ENCODE measurements at regions not wholly inside any gene's neighbourhood (a gene's known extent, or its start where the extent isn't known, plus 50 kb on each side); places are given as distances from the start of the nearest gene placed in this dataset.
"Not testable (repeated sequence)": the region's sequence is repeated elsewhere in the genome, so short reads cannot be mapped to it uniquely, and the experiment has no call there.

- no peak for ATAC-seq
- Histone ChIP-seq H3K36me3 (no peaks in the 10 kb centered on the region), H3K4me3 (no peak overlapping the region), H3K27me3 (peaks cover 3% of the 10 kb centered on the region), H3K27ac (no peak overlapping the region), H3K9me3 (no peaks in the 10 kb centered on the region), H3K4me1 (no peaks in the 10 kb centered on the region)
- WGBS, 2 donors (ENCODE audit: low coverage in 1 of 2) = 55 to 68% methylated on average over 4 of the region's 4 CpGs
- no peak for TF ChIP-seq POLR2AphosphoS5 (IDR thresholded peaks at IDR 0.05)
Observed at GRCh38 chr6:101120747-101121146, 239.6 kb upstream of the ASCC3 start.

- 63% methylated on average over 3 of the region's 3 CpGs for WGBS, 2 donors (ENCODE audit: low coverage in 1 of 2)
- TF ChIP-seq CTCF (IDR thresholded peaks at IDR 0.05) = no peak
- TF ChIP-seq POLR2AphosphoS5 (IDR thresholded peaks at IDR 0.05) = no peak
- TF ChIP-seq POLR2A (IDR thresholded peaks at IDR 0.05) = no peak
- no peak for TF ChIP-seq EP300 (IDR thresholded peaks at IDR 0.05)
- Histone ChIP-seq H3K4me1 (no peaks in the 10 kb centered on the region), H3K27me3 (no peaks in the 10 kb centered on the region), H3K4me3 (no peak overlapping the region), H3K9me3 (no peaks in the 10 kb centered on the region), H3K27ac (no peak overlapping the region), H3K36me3 (no peaks in the 10 kb centered on the region)
- ATAC-seq = no peak
Observed at GRCh38 chr6:101125380-101125971, 244.3 kb upstream of the ASCC3 start.

- Histone ChIP-seq H3K4me3 (no peak overlapping the region), H3K4me1 (no peaks in the 10 kb centered on the region), H3K27ac (no peak overlapping the region), H3K9me3 (no peaks in the 10 kb centered on the region), H3K36me3 (no peaks in the 10 kb centered on the region), H3K27me3 (no peaks in the 10 kb centered on the region)
- TF ChIP-seq EP300 (IDR thresholded peaks at IDR 0.05) = no peak
- no peak for TF ChIP-seq CTCF (IDR thresholded peaks at IDR 0.05)
- no peak for TF ChIP-seq POLR2A (IDR thresholded peaks at IDR 0.05)
- TF ChIP-seq POLR2AphosphoS5 (IDR thresholded peaks at IDR 0.05) = no peak
- WGBS, 2 donors (ENCODE audit: low coverage in 1 of 2) = 55 to 68% methylated on average over 3 of the region's 3 CpGs
- no peak for ATAC-seq
Observed at GRCh38 chr6:101126501-101126900, 245.4 kb upstream of the ASCC3 start.

- H3K27me3 ChIP-seq = no peaks in the 10 kb centered on the region
- H3K4me3 ChIP-seq = no peak overlapping the region
- H3K27ac ChIP-seq = no peak overlapping the region
- WGBS, 2 donors (ENCODE audit: low coverage in 1 of 2) = 50 to 60% methylated on average over 1 of the region's 1 CpG
- no peaks in the 10 kb centered on the region for H3K4me1 ChIP-seq
- no peaks in the 10 kb centered on the region for H3K9me3 ChIP-seq
- no peaks in the 10 kb centered on the region for H3K36me3 ChIP-seq
- TF ChIP-seq POLR2A (IDR thresholded peaks at IDR 0.05) (no peak), EP300 (IDR thresholded peaks at IDR 0.05) (no peak), POLR2AphosphoS5 (IDR thresholded peaks at IDR 0.05) (no peak)
- no peak for ATAC-seq
Observed at GRCh38 chr6:101129851-101130250, 248.7 kb upstream of the ASCC3 start.

- no peaks in the 10 kb centered on the region for H3K4me1 ChIP-seq
- TF ChIP-seq POLR2A (IDR thresholded peaks at IDR 0.05) (no peak), CTCF (IDR thresholded peaks at IDR 0.05) (no peak), EP300 (IDR thresholded peaks at IDR 0.05) (no peak), POLR2AphosphoS5 (IDR thresholded peaks at IDR 0.05) (no peak)
- ATAC-seq = no peak
- H3K4me3 ChIP-seq = no peak overlapping the region
- H3K27ac ChIP-seq = no peak overlapping the region
- no peaks in the 10 kb centered on the region for H3K27me3 ChIP-seq
- 76 to 82% methylated on average over 3 of the region's 3 CpGs for WGBS, 2 donors (ENCODE audit: low coverage in 1 of 2)
- no peaks in the 10 kb centered on the region for H3K9me3 ChIP-seq
- no peaks in the 10 kb centered on the region for H3K36me3 ChIP-seq
Observed at GRCh38 chr6:101146389-101146788, 247.1 kb upstream of the GRIK2 start.

GRCh38 chr6:101150226-101150625 is 243.3 kb upstream of the GRIK2 start:
- no peak for TF ChIP-seq POLR2A (IDR thresholded peaks at IDR 0.05)
- TF ChIP-seq EP300 (IDR thresholded peaks at IDR 0.05) = no peak
- no peak for TF ChIP-seq POLR2AphosphoS5 (IDR thresholded peaks at IDR 0.05)
- TF ChIP-seq CTCF (IDR thresholded peaks at IDR 0.05) = no peak
- Histone ChIP-seq H3K4me3 (no peak overlapping the region), H3K9me3 (no peaks in the 10 kb centered on the region), H3K27me3 (no peaks in the 10 kb centered on the region), H3K27ac (no peak overlapping the region), H3K36me3 (no peaks in the 10 kb centered on the region), H3K4me1 (no peaks in the 10 kb centered on the region)
- no peak for ATAC-seq

- H3K9me3 ChIP-seq, ATAC-seq, H3K4me1 ChIP-seq, H3K4me3 ChIP-seq, H3K27me3 ChIP-seq, H3K27ac ChIP-seq, H3K36me3 ChIP-seq: not testable (repeated sequence)
- 100% methylated on average over 3 of the region's 11 CpGs; no CpG with 5 or more reads in 1 of the 2 donors for WGBS, 2 donors (ENCODE audit: low coverage in 1 of 2)
Observed at GRCh38 chr6:101157638-101158037, 235.9 kb upstream of the GRIK2 start.

All from gastroesophageal sphincter (tissue), 4 donors.